SK-N-MC (cell line): ENCODE measurements at regions not wholly inside any gene's neighbourhood (a gene's known extent, or its start where the extent isn't known, plus 50 kb on each side); places are given as distances from the start of the nearest gene placed in this dataset.

ENCODE experiments used
- DNase-seq: peaks from one replicate; pipeline ENCODE4 v3.0.0-alpha.2; 2011; ENCODE audit warnings: low read depth, low spot score
- H3K27ac ChIP-seq: fragments of 200-600 bp; sonication (generic); 2 replicates; pipeline ENCODE4 v1.5.1; 2016; ENCODE audit warnings: mixed run types
- H3K36me3 ChIP-seq: fragments of 200-600 bp; sonication (generic); 2 replicates; pipeline ENCODE4 v1.6.1; 2017; ENCODE audit warnings: antibody characterized with exemption, low read length, mixed read lengths; ENCODE audit not compliant: insufficient read depth
- H3K4me3 ChIP-seq: fragments of 200-600 bp; sonication (generic); 2 replicates; pipeline ENCODE4 v1.5.1; 2016
- H3K9ac ChIP-seq: fragments of 200-600 bp; sonication (generic); 2 replicates; pipeline ENCODE4 v1.8.0; 2017; ENCODE audit warnings: mixed run types, mixed read lengths; ENCODE audit not compliant: insufficient read length
- H3K9me3 ChIP-seq: fragments of 200-600 bp; sonication (generic); 2 replicates; pipeline ENCODE4 v1.6.1; 2017; ENCODE audit warnings: low read depth, mild to moderate bottlenecking, antibody characterized with exemption, low read length, moderate library complexity, mixed read lengths
- EZH2 ChIP-seq: fragments of 200-600 bp; sonication (generic); IDR thresholded peaks from one replicate; pipeline ENCODE4 v1.6.1; 2017; ENCODE audit warnings: antibody characterized with exemption
- FOXP2 ChIP-seq: optimal IDR thresholded peaks from 2 replicates; pipeline ENCODE3; 2011; ENCODE audit warnings: mild to moderate bottlenecking, moderate library complexity; ENCODE audit not compliant: insufficient read depth; ENCODE audit errors: extremely low read length, control extremely low read depth
- POLR2AphosphoS5 ChIP-seq: IDR thresholded peaks from 2 replicates; pipeline ENCODE4 v1.6.1; 2012; ENCODE audit warnings: mild to moderate bottlenecking, low read depth, low read length, borderline replicate concordance

DNA sequence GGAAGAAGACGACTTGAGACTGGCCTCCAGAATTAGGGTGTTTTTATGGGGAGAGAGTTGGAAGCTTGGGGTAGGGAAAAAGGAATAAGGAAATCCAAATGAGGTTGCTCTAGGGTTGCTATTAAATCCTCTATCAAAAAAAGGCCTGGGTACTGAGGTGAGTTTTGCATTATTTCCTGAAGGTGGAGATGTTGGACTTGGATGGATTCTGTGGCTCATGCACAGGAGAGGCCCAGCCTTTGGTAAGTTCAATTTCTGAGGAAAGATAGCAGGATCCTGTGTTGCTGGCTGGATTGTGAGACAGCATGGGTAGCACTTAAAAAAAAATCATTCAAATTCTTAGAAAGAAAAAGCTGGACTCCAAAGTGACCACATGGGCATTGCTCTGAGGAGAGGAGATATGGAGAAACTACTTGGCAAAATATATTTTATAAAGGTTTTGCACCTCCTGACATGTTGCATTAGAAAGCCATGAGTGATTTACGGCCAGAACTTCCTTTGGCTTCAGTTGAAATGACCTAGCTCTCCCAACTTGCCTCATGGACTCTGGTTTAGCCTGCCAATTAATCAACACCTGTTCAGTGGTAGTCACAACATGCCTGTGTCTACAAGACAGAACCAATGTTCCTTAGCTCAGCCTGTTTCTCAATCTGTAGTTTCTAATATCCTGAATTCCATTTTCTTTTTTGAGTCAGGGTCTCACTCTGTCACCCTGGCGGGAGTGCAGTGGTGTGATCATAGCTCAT lies 152.1 kb upstream of the RALGAPA2 start:
- Histone ChIP-seq H3K4me3 (no peak overlapping the region), H3K36me3 (no peaks in the 10 kb centered on the region), H3K27ac (no peak overlapping the region), H3K9me3 (no peaks in the 10 kb centered on the region), H3K9ac (no peak overlapping the region)
- TF ChIP-seq FOXP2, result no peak
- no peak for TF ChIP-seq POLR2AphosphoS5
- no peak for TF ChIP-seq EZH2
- DNase-seq, result peak; percentile 34

GRCh38 chr20:20860078-20860806 lies 147.8 kb upstream of the RALGAPA2 start:
- H3K9me3 ChIP-seq, result no peaks in the 10 kb centered on the region
- peak; percentile 82 for DNase-seq
- H3K36me3 ChIP-seq, result no peaks in the 10 kb centered on the region
- H3K9ac ChIP-seq, result no peak overlapping the region
- H3K27ac ChIP-seq, result no peak overlapping the region
- no peak overlapping the region for H3K4me3 ChIP-seq
- TF ChIP-seq POLR2AphosphoS5, result no peak
- no peak for TF ChIP-seq FOXP2
- no peak for TF ChIP-seq EZH2

DNA sequence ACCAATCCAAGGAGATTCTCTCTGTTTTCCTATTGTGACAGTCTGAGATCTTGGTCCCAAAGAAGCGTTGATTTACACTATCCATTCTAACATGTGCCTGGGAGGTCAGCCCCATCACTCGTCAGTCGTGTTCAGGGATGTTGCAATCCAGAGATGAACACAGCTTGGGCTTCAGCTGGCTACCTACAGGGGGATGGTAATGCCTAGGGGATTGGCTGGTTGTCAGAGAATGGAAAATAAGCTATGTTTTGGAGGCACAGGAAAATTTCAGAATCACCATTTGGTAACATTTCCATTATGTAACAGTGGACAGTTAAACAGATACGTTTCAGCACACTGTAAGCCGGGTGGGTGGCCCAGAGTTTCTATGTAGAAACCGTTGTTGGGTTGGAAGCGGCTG lies 147.1 kb upstream of the RALGAPA2 start:
- Histone ChIP-seq H3K27ac (no peak overlapping the region), H3K9me3 (no peaks in the 10 kb centered on the region), H3K4me3 (no peak overlapping the region), H3K9ac (no peak overlapping the region), H3K36me3 (no peaks in the 10 kb centered on the region)
- TF ChIP-seq POLR2AphosphoS5 (no peak), EZH2 (no peak), FOXP2 (no peak)
- no peak for DNase-seq

- no peak overlapping the region for H3K27ac ChIP-seq
- H3K9ac ChIP-seq, result no peak overlapping the region
- H3K4me3 ChIP-seq, result no peak overlapping the region
- H3K9me3 ChIP-seq, result no peaks in the 10 kb centered on the region
- no peaks in the 10 kb centered on the region for H3K36me3 ChIP-seq
- DNase-seq, result no peak
- no peak for TF ChIP-seq FOXP2
- TF ChIP-seq EZH2, result no peak
- TF ChIP-seq POLR2AphosphoS5, result no peak
Measured at GRCh38 chr20:20856956-20857355, 144.5 kb upstream of the RALGAPA2 start.

DNA sequence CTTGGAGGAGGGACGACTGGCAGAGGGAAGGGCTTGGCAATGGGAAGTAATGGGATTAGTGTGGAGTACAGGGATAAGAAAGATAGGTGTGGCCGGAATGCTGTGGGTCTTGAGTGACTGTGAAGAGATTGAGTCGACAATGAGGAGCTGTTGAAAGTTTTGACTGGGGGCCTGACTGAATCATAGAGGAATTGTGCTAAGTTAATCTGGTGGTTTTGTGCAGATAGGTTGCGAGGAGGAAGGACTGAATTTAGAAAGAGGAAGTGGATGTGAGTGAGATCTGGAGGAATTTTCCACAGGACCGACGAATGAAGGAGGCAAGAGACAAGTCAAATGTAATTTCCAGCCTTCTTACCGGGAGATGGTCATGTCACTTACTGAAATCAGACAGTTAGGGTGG lies 143.9 kb upstream of the RALGAPA2 start:
- no peak for TF ChIP-seq FOXP2
- TF ChIP-seq EZH2, result no peak
- no peak overlapping the region for H3K4me3 ChIP-seq
- H3K36me3 ChIP-seq, result no peaks in the 10 kb centered on the region
- H3K27ac ChIP-seq, result no peak overlapping the region
- no peak for DNase-seq
- no peaks in the 10 kb centered on the region for H3K9me3 ChIP-seq
- H3K9ac ChIP-seq, result no peak overlapping the region

GRCh38 chr20:20851385-20851784 lies 138.9 kb upstream of the RALGAPA2 start:
- DNase-seq, result no peak
- no peak overlapping the region for H3K27ac ChIP-seq
- H3K4me3 ChIP-seq, result no peak overlapping the region
- no peaks in the 10 kb centered on the region for H3K9me3 ChIP-seq
- H3K36me3 ChIP-seq, result no peaks in the 10 kb centered on the region
- no peak overlapping the region for H3K9ac ChIP-seq
- TF ChIP-seq POLR2AphosphoS5 (no peak), EZH2 (no peak), FOXP2 (no peak)

DNA sequence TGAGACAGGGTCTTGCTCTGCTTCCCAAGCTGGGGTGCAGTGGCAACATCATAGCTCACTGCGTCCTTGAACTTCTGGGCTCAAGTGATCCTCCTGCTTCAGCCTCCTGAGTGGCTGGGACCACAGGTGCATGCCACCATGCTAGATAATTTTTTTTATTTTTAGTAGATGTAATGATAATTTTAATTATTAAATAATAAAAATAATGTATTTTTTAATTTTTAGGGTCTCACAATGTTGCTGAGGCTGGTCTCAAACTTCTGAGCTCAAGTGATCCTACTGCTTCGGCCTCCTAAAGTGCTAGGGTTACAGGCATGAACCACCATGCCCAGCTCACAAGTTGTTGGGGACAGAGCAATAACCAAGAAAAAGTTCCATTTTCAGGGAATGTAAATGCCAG lies 138.0 kb upstream of the RALGAPA2 start:
- no peak for TF ChIP-seq FOXP2
- no peak for TF ChIP-seq POLR2AphosphoS5
- no peak for TF ChIP-seq EZH2
- DNase-seq, result no peak
- H3K36me3 ChIP-seq, result no peaks in the 10 kb centered on the region
- no peak overlapping the region for H3K9ac ChIP-seq
- no peak overlapping the region for H3K4me3 ChIP-seq
- H3K27ac ChIP-seq, result no peak overlapping the region
- H3K9me3 ChIP-seq, result no peaks in the 10 kb centered on the region

DNA sequence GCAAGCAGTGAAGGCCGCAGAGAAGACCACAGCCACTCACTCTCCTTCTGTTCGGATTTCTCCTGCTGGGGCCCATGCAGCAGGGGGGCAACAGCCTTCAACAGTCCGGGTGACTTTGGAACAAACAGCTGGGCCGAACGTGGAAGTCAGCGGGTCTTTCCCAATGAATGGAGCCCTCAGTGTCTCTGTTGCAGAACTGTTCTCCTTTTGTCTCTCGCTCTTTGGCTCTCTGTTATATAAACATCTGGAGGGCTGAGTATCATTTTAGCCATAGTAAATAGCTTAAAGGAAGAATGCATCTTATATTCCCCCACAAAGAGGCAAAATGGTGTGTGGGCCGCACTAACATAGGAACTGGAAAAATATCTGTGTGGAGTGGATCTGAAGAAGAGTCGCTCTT lies 136.7 kb upstream of the RALGAPA2 start:
- Histone ChIP-seq H3K36me3 (no peaks in the 10 kb centered on the region), H3K4me3 (no peak overlapping the region), H3K9me3 (no peaks in the 10 kb centered on the region), H3K9ac (no peak overlapping the region), H3K27ac (no peak overlapping the region)
- DNase-seq, result no peak
- no peak for TF ChIP-seq FOXP2
- TF ChIP-seq POLR2AphosphoS5, result no peak
- TF ChIP-seq EZH2, result no peak
